GM19455 (cell line): ENCODE measurements at regions not wholly inside any gene's neighbourhood (a gene's known extent, or its start where the extent isn't known, plus 50 kb on each side); places are given as distances from the start of the nearest gene placed in this dataset.

ENCODE experiments used
- ATAC-seq: cut with Tn5 transposase; IDR thresholded peaks from one replicate; pipeline ENCODE4 v1.9.1; 2021; ENCODE audit not compliant: unreplicated experiment

DNA sequence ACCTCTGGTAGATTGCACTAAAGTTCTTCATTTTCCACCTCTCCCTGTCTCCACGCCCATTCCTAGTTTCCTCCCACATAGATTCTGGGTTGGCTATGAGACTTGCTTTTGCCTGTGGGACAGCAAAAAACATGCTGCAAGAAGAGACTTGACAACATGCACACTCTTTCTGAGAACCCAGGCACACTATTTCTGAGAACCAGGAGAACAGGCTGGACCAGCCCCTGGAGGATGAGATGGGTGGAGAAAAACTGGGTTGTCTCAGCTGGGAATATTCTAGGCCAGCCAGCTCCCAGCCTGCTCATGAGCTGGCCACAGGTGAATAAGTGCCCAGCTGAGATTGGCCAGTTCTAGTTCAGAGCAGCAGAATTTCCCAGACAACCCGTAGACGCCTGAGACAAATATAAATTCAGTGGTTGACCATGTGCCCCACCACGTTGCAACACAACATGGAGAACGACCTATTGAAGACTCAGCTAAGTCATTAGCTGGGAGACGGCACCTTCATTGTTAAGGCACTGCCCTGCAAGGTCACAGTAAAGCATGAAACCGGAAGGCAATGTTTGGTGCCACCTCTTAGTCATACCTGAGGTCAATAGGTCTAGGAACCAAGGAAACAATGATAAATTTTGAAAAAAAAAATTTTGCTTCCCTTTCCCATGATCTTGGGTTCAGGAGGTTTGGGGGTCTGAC is 92.7 kb upstream of the AKR1E2 start:
- no peak for ATAC-seq

- ATAC-seq, result no peak
These were observed 95.0 kb upstream of the AKR1E2 start for GRCh38 chr10:4730998-4731397.

GRCh38 chr10:4725917-4726606 is 99.9 kb upstream of the AKR1E2 start:
- no peak for ATAC-seq

DNA sequence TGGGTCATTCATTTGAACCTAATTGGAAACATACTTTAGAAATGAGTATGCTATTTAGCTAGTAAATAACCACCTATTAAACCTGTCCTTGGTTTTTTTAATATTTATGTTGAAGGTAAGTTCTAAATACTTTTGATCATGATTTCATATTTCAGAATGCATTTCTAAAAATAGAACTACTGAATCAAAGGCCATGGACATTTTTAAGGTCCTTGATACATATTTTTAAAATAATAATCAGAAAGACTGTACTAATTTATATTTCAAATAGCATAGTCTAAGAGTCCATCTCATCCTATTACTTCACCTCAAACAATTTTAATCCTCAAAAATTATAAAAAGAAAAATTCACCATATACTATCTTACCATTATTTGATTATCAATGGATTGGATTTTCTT is 102.1 kb upstream of the AKR1E2 start:
- no peak for ATAC-seq

GRCh38 chr10:4721999-4722753 is 103.8 kb upstream of the AKR1E2 start:
- ATAC-seq, result no peak

GRCh38 chr10:4720463-4720862 is 105.5 kb upstream of the AKR1E2 start:
- no peak for ATAC-seq

DNA sequence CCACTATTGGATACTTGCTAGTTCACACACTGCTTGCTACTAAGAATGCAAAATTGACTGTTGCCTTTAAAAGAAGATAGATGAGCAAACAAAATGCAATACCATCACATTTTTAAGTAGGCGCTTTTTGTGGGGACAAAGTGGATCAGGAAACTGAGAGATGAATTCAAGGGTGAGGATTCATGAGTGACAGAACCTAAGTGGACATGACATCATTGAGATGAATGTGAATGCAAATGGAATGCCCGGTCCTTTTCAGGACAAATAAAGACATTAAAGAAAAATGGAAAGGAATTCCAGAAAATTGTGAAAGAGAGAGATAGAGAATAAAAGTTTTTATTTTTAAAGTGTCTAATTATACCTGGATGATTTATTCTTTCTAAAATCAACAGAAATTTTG is 106.3 kb upstream of the AKR1E2 start:
- no peak for ATAC-seq

GRCh38 chr10:4719036-4719435 is 107.0 kb upstream of the AKR1E2 start:
- ATAC-seq, result no peak

GRCh38 chr10:4718544-4718943 is 107.5 kb upstream of the AKR1E2 start:
- no peak for ATAC-seq

- no peak for ATAC-seq
These were observed 108.3 kb upstream of the AKR1E2 start for GRCh38 chr10:4717670-4718069.

DNA sequence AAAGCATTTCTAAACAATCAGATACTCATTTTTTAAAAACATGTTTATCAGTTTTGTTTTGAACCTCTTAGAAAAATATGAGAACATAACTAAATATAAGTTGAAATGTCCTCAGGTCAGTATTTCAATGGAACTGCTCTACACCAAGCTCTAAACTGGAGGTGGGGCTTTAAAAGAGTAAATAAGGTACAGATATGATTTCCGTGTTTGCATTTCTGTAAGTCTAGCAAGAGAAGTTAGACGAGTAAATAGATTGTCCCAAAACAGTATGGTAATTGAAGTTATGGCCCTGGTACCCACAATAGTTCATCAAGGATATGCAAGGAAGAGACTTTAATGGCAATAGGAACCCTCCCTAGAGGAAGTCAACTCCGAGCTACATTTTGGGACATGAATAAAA is 115.1 kb upstream of the AKR1E2 start:
- ATAC-seq, result no peak

- ATAC-seq, result no peak
These were observed 117.8 kb upstream of the AKR1E2 start for GRCh38 chr10:4708123-4708759.

GRCh38 chr10:4707221-4707620 is 118.8 kb upstream of the AKR1E2 start:
- ATAC-seq, result no peak

GRCh38 chr10:4704034-4704545 is 121.9 kb upstream of the AKR1E2 start:
- ATAC-seq, result no peak

- no peak for ATAC-seq
These were observed 125.0 kb upstream of the AKR1E2 start for GRCh38 chr10:4701016-4701415.

DNA sequence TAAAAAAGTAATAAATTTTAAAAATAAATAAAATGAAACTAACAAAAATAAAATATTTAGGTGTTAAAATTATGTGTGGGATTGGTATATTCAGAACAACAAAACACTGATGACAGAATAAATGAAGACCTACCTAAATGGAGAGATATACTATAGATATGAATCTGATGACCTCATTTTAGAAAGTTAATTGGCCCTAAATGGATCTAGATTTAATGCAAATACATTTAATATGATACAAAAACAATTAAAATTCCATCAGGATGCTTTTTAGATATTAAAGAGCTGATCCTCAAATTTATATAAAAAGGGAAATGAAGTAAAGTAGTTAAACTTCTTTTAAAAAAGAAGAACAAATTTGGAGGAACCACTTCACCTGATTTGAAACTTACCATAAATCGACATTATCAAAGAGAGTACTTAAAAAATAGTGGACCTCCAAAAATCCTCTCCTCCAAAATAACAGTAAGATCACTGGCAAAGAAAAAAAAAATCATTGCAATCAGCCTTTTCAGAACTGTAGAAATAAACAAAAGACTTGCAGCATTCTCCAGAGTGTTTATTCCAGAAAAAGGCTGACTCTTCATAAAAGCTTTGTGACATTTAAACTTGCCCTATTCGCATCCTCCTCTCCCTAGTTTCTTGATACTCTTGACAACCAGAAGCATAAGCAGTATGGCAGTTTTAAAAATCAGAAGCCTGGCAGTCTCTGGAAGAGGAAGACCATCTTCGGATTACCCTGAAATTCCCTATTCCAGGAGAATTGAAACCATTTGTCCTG is 125.9 kb upstream of the AKR1E2 start:
- ATAC-seq, result no peak

GRCh38 chr10:4698075-4698474 is 127.9 kb upstream of the AKR1E2 start:
- no peak for ATAC-seq

GRCh38 chr10:4696186-4696585 is 129.8 kb upstream of the AKR1E2 start:
- no peak for ATAC-seq

GRCh38 chr10:4693967-4694366 is 132.0 kb upstream of the AKR1E2 start:
- ATAC-seq, result no peak

DNA sequence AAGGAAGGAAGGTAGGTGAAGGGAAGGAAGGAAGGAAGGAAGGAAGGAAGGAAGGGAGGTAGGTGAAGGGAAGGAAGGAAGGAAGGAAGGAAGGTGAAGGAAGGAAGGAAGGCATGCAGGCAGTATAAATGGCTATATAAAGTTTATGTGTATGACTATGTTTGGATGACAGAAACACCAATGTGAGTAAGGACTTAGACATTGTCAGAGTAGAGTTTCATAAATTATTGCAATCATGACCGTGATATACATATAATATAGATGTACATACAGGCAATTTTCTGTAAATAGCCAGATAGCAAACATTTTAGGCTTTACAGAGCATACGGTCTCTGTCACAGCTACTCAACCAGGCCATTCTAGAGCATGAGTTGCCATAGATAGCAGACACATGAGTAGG is 133.8 kb upstream of the AKR1E2 start:
- ATAC-seq, result no peak

DNA sequence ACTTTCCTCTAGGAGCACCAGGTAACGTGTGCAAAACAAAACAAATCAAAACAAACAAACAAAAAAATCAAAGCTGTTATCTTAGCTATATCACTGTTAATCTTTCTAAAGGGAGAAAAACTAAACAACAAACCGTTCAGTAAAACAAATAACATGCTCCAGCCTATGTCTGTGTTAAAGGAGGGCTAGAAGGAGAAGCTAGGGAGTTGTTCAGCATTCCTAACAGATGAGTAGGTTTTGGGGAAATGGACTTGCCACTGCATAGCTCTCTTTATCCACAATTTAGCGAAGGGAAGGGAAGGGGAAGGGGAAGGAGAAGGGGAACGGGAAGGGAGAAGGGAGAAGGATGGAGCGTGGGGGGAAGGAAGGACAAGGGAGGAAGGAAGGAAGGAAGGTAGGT is 134.2 kb upstream of the AKR1E2 start:
- no peak for ATAC-seq
